K562 (cell line): ENCODE measurements at regions not wholly inside any gene's neighbourhood (a gene's known extent, or its start where the extent isn't known, plus 50 kb on each side); places are given as distances from the start of the nearest gene placed in this dataset.

Experiments used
- ATF2 ChIP-seq: sonication (generic); formaldehyde crosslinking; IDR thresholded peaks from 2 replicates; pipeline ENCODE4 v1.8.1; 2022; ENCODE audit warnings: missing genetic modification reagents
- CTCF ChIP-seq, 3 experiments: IDR thresholded peaks in 2 of 3; conservative IDR thresholded peaks in 1 of 3; 2 replicates each; pipeline ENCODE4 v1.5.1; 2011 to 2012; ENCODE audit warnings: low read length in 3 of 3, mild to moderate bottlenecking in 3 of 3, control low read depth in 2 of 3, improper control_type of control experiment in 1 of 3, inconsistent platforms in 1 of 3, low read depth in 1 of 3, mixed read lengths in 1 of 3, moderate library complexity in 1 of 3; ENCODE audit not compliant: insufficient read depth in 2 of 3
- ELK1 ChIP-seq: sonication (generic); formaldehyde crosslinking; IDR thresholded peaks from 2 replicates; pipeline ENCODE4 v1.8.1; 2022; ENCODE audit warnings: missing genetic modification reagents
- EP300 ChIP-seq: IDR thresholded peaks from 2 replicates; pipeline ENCODE4 v1.6.1; 2012; ENCODE audit warnings: low read length, improper control_type of control experiment
- EZH2 ChIP-seq: IDR thresholded peaks from 2 replicates; pipeline ENCODE4 v1.6.1; 2012; ENCODE audit warnings: low read depth, mild to moderate bottlenecking, inconsistent platforms, low read length, borderline replicate concordance
- NRF1 ChIP-seq, 2 experiments: fragments of 450-650 bp; IDR thresholded peaks in 1 of 2; conservative IDR thresholded peaks in 1 of 2; 2 replicates each; pipeline ENCODE4 v1.6.1; 2014; ENCODE audit warnings: mild to moderate bottlenecking in 2 of 2
- PTBP1 ChIP-seq: fragments of 200-400 bp; formaldehyde crosslinking; IDR thresholded peaks from 2 replicates; pipeline ENCODE4 v1.6.1; 2017; ENCODE audit warnings: low read depth, low read length
- TAF1 ChIP-seq: IDR thresholded peaks from 2 replicates; pipeline ENCODE4 v1.6.1; 2011; ENCODE audit warnings: mild to moderate bottlenecking, low read length, moderate library complexity; ENCODE audit not compliant: insufficient read depth, control insufficient read depth, severe bottlenecking; ENCODE audit errors: extremely low read depth
- ZFP91 ChIP-seq: sonication (generic); formaldehyde crosslinking; IDR thresholded peaks from 2 replicates; pipeline ENCODE4 v1.8.0; 2022; ENCODE audit warnings: mild to moderate bottlenecking, missing genetic modification reagents

GRCh38 chr9:12884736-12885395 lies 110.0 kb downstream of the LURAP1L start:
- TF ChIP-seq PTBP1 (no peak), EZH2 (no peak), ATF2 (CRISPR knock-in tag) (no peak), ELK1 (CRISPR knock-in tag) (no peak), EP300 (no peak), TAF1 (no peak), CTCF (IDR thresholded peaks at IDR 0.05 in 2 of 3, conservative IDR thresholded peaks at IDR 0.05 in 1 of 3; ENCODE audit: insufficient read depth in 2 of 3, low read depth in 1 of 3, low read length in 3 of 3) (no peak; a peak in 1 of 6 replicates), NRF1 (conservative IDR thresholded peaks at IDR 0.05 in 1 of 2, IDR thresholded peaks at IDR 0.05 in 1 of 2) (no peak), ZFP91 (CRISPR knock-in tag) (no peak)
